GM19372 (cell line): ENCODE measurements at regions not wholly inside any gene's neighbourhood (a gene's known extent, or its start where the extent isn't known, plus 50 kb on each side); places are given as distances from the start of the nearest gene placed in this dataset.

Experiments used
- ATAC-seq: cut with Tn5 transposase; IDR thresholded peaks from one replicate; pipeline ENCODE4 v1.9.1; 2021; ENCODE audit warnings: mild to moderate bottlenecking, low read depth, moderate library complexity; ENCODE audit not compliant: unreplicated experiment

DNA sequence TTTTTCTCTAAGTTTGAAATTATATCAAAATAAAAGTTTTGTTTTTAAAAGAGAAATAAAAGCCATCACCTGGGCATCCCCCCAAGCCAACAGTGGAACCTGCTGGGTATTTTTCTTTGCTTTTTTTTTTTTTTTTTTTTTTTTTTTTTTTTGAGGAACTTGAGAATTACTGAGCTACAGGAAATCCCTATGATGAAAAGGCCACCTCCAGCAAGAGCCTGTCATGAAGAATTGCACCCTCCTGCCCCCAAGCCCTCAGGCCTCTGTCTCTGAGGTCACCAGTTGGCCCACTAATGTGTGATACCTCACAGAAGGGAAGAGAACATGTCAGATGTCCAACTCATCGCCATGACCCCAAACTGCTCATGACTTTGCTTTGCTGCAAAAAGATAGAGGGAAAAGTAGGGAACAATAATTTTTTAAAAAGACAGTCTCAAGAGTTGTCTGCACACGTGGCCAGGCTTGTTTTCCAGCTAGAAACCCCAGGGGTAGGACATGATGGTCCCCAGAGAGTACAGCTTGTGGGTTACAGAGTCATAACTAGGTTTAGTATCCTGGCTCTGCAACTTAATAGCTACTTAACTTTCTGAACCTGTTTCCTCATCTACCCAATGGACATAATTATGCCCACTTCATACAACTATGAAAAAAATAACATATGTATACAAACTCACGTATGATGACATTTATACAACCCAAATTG, 124.3 kb upstream of the EGLN3 start:
- no peak for ATAC-seq

DNA sequence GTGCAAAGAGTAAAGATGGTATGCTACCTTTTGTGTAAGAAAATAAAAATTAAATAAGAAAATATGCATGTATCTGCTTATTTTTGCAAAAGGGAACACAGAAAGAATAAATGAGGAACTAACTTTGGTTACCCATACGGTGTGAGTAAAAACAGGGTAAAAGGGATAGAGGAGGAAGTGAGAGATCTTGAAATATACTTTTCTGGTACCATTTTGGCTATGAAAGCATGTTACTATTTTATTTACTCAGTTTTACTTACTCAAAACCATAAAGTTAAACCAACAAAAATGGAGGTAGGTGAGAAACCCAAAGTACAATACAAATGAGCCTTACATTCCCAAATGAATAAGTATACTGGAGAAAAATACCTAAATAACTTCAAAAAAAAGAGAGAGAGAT, 122.0 kb upstream of the EGLN3 start:
- no peak for ATAC-seq

DNA sequence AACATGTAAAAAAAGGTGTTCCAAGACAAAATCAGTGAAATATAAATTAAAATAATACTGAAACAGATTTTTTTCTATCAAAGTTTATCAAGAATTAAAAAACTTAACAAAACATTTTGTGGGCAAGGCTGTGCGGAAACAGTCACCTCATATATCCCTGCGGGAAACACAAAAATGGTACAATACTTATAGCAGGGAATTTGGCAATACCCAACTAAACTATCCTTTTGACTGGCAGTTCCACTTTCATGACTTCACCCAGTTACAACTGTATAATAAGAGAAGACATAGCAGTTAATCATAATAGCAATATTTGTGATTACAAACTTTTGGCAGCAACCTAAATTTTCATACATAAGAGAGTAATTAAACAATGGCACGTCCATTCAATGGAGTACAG, 121.5 kb upstream of the EGLN3 start:
- no peak for ATAC-seq

DNA sequence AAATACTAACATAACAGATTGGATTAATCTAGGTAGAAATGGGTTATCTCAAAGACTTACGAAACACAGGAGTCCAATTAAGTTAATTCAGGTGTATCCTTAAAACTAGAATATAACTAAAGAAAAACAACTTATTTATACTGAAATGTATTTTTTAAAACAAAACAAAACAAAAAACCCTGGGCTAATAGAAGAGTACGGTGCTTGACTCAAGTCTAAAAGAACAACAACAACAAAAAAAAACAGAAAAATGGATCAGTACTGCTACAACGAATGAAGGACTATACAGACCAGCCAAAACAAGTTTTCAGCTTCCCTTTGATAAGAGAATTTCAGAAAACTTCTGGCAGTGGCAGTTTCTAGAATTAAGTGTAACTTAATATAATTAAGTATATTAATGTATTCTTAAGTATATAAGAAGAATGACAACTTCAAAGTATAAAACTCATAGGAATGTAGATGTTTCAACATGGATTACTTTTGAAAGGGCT, 120.1 kb upstream of the EGLN3 start:
- ATAC-seq: no peak

DNA sequence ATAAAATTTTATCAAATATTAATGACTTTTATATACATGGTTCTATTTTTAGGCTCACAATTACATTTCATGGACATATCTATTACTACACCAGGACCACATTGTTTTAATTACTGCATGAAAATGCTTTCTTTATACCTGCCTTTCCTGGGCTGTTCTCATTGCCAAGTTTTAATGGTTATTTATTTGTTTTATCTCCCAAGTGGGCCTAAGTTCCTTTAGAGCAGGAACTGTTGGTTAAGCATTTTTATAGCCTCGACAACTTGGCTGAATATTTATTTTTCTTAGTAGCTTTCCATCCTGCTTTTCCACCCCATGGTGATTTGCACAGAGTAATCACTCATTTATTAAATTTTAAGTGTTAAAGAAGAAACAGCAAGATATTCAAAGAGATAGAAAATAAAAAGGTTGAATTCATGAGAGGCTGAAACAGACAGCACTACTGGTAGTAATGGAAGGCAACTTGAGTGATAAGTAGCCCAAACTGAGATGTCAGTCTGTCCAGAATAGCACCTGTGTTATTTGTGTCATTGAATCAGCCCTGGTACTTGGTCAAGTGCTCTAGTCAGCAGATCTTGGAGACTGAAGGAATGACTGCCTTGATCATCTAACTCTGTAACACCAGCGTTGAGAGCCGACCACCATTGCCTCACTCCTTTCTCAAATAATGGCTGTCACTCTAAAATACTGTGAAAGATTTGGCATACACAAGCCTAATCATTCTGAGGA, 119.1 kb upstream of the EGLN3 start:
- no peak for ATAC-seq

DNA sequence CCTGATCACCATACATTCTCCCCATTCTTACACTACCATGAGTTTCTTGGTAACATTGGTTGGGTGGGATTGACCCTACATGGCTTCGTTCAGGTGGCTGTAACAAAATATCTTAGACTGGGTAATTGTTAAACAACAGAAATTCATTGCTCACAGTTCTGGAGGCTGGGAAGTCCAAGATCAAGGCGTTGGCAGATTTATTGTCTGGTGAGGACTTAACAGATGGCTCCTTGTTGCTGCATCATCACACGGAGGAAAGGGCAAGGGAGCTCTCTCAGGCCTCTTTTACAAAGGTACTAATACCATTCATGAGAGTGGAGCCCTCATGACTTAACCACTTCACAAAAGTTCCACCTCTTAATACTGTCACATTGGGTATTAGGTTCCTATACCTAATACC, 116.7 kb upstream of the EGLN3 start:
- no peak for ATAC-seq

DNA sequence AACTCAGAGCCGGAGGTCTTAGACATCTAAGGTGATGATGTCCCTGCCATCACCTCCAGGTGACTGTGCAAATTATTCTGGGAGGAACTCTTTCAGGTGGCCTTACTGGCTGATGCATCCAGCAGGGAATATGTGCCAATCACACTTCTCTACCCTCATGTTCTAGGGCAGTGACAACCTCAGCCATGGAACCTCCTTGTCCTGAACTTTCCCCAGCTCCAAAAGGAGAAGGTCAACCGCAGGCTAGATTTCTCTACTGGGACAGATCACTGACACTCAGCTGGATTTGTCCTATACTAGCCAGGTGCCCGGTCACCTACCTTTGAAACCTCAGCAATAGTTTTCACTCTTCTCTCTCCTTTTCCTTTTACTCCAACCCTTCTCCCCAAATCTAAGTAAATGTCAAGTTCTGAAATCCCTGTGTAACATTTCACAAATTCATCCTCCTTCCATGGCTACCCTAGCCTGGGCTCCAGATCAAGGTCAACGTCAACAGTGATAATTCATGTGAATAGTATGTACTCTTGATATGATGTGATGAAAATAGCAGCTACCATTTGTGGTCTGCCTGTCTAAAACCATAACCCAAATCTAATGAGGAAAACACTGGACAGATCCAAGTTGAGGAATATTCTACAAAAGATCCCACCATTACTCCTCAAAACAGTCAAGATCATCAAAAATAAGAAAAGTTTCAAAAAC, 115.0 kb upstream of the EGLN3 start:
- ATAC-seq: no peak

DNA sequence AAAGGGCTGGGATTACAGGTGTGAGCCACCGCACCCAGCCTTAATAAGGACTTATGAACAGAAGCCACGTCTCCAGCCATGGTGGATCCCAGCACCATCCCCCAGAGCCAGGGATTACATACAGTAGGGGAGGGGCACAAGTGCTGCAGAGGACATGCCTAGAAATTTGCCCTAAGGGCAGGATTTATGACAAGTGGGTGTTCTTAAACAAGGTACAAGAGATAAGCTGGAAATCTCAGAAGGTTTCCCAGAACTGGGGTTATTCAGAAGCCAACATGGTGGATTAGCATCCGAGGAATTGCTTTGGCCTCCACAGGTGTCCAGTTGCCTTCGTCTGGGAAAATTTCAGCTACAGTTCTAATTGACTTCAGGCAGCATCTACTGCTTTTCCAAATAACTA, 114.4 kb upstream of the EGLN3 start:
- ATAC-seq: no peak

DNA sequence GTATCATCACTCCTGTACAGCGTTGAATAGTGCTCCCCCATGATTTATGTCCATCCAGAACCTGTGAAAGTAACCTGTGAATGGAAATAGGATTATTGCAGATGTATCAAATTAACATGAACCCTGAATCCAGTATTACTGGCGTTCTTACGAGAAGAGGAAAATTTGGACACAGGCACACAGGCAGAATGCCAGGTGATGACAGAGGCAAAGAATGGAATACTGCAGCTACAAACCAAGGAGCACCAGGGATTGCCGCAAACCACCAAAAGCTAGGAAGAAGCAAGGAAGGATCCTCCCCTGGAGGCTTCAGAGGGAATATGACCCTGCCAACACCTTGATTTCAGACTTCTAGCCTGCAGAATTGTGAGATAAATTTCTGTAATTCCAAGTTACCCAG, 113.5 kb upstream of the EGLN3 start:
- ATAC-seq: no peak

DNA sequence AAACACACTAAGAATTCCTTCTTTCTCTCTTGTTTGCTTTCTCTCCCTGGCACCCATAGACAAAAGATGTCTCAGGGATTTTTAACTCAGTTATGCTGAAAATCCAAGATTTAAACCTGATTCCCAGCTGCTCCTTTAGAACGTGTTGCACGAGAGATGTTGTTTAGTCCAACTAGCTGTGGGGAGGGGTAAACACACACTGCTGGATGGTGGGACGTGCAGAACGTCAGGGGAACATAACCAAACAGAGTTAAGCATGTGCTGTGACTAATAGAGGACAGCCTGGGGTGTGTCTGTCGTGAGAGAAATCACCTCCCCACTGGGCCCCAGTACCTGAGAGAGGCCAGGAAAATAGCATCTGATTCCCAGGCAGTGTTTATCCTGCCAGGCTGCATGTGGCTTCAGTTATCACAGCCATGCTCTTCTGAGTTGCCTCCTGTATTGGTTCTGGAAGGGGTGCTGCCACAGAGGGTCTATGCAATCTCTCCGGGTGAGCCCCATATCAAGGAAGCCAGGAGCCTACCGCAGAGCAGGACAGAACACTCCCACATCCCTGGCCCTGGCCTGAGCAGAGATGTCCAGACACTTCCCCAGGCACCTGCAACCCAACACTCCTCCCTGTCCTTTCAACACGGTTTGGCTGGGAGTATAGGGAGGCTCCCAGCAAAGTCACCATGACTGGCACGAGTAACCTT, 112.7 kb upstream of the EGLN3 start:
- no peak for ATAC-seq

DNA sequence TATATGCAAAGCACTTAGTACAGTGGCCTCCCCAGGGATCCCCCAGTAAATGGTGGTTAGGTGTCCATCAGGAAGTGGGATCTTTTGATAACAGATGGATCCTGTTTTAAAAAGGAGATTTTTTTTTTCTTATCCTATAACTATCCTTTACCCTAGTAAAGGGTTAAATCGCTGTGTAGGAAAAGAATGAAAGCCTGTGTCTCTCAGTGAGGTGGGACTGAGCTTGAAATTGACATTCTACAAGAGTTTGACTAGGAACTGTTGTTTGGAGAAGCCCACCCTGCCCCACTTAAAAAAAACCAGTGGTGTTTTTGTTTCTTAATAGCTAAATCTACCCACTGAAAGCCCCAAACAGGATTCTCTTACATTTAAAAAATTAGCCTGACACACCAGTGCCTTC, 112.2 kb upstream of the EGLN3 start:
- ATAC-seq: no peak

DNA sequence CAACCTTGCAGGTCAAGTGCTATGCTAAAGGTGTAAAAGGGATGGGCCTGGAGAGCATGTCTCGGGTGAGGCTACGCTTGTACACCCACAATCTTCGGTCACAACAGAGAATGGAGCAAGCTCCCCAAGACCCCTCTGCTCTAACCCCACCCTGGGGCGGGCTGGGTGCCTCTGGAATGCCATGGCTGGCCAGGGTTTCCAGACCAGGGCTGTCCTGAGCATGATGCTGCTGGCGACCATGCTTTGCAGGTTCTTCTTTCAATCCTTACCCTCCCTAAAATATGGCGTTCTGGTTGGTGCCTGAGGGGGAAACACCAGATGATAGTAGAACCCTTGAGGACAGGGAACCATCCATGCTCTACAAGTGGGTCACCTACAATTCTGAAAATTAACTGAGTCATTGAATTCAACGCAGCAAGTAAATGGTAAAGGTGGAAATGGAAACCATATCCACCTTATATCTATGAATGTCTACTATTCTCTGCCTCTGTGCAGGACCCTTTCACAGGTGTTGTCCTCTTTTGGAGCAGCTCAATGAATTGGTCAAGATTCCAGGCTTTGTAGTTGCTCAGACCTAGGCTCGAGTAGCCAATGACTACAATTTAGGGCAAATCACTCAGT, 111.6 kb upstream of the EGLN3 start:
- ATAC-seq: no peak

DNA sequence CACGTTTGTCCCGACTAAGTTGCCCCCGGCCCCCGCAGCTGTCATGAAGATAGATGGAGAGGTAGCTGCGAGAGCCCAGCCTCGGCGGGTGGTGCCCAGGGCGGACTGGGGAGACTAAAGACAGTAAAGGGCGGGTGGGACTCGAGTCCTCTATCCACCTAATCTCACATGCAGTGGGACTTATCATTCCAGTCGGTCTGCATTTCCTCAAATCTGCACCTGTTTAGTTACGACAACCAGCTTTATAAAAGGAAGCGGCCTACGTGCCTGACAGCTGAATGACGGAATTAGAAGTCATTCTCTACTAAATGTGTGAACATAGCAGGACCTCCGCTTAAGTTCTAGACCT, 109.8 kb upstream of the EGLN3 start:
- ATAC-seq: peak; percentile 28

DNA sequence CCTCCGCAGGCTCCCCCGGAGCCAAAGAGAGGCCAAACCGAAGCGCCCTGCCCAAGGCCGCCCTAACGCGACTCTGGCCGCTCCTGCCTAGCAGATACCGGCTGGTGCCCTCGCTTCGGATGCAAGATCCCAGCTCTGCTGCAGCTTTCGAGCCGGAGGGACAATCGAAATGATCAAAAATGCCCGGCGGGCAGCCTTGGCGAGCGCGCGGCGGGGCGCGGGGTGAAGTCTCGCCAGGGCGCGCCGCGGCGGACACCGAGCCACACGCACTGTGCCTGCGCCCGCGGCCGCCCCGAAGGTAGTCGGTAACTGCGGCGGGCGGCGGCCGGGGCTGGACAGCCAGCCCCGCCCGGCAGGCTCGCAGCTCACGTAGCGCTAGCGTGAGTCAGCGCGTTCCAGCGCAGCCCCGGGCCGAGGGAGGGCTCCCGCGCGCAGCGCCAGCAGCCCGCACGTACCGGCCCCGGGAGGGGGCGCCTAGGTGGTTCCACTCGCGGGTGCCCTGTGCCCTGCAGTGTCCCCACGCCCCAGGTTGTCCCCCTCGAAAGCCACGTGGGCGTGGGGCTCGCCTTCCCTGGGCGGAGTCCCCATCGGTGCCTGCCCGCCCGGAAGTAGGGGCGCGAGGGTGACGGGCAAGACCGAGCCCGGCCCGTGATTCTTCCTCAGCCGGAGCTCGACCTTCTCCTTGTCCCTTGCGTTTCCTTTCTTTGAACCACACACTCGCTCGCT, 109.2 kb upstream of the EGLN3 start:
- ATAC-seq: peak; percentile 82

DNA sequence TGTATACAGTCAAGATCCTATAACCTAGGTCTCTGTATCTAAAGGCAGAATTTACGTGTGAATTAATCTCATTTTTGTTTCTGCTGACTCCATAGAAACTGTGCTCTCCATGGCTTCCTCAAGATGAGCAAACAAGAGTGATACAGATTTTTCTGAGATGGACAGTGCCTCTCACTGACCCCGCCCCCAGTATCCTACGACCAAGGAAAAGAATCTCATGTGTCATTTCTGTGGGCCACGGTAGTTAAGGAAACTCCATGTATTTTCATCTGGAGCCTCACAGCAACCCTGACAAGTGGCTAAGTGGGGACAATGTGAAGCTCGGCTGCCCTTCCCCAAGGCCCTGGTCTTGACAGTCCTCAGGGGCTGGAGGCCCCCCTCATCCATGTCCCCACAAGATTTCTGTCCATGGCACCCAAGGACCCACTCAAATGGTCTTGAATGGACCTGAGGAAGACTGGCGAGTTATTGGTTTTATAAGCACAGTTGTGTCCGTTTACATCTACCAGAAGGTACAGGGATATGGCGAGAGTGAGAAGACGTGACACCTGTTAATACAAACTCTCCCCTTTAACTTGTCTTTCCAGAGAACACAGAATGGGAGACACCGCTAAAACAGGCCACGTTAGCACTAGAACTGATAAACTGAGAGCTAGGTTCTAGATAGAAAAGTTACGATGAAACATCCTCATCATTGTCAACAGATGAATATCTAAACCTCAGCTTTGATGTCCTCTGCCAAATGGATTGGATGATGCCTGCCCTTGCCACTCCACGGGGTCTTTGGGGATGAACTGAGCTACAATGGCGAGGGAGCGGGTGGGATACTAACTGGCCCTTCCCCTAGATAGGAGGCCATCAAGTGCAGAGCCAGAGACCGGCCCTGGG, 108.4 kb upstream of the EGLN3 start:
- no peak for ATAC-seq

DNA sequence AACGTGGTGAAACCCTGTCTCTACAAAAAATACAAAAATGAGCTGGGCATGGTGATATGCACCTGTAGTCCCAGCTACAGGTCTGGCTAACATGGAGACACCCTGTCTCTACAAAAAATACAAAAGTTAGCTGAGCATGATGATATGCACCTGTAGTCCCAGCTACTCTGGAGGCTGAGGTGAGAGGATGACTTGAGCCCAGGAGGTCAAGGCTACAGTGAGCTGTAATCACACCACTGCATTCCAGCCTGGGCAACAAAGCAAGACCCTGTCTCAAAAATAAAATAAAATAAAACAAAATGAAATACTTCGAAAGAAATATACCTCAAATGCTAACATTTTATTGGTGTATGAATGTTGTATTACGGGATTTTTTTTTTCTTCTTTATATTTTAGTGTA, 107.6 kb upstream of the EGLN3 start:
- no peak for ATAC-seq

DNA sequence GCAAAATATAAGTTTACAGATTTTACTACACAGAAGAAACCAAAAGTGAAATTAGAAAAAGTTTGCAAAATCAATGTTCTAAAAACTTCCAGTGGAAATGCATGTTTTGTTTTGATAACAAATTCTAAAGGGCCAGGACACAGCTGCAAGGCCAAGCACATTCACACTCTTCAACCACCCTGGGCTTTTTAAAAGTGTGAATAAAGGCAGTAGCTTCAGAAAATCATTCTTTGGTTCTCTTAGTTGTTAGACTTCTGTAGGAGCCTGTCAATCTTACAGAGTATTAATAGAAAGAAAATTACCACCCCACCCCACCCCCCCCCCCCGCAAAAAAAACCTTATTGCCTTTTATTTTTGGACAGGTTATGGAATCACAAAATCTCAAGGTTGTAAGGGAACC, 105.2 kb upstream of the EGLN3 start:
- ATAC-seq: no peak

DNA sequence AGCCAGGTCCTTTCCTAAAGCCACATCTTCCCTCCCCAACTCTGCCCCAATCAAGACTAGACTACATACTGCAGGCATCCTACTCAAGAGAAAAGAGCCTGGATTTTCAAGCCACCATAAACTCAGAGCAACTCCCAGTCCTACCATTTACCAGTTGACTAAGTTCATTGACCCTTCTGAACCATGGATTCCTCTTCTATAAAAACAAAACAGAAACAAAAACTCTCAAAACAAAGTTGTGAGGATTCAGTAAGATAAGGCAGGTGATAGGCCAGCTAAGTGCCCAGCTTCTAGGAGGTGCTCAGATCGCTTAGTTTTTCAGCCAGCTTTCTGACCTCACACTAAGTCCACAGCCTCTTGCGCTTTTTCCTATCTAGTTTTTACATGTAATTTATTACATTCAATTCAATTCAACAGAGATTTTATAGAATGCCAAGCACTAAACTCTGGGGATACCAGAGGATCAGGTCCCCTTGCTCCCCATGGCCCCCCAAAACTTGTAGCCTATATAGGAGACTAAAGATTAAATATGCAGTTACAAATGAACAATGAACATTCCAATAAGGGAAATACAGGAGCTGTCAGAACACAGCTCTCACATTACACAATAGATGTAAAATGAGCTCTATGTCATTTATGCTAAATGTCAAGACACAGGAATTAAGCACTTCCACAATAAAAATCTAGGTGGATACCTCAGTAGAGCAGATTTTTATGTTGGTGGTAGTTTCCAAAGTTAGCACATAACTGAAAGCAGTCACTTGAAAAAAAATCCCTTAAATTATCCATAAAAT, 104.5 kb upstream of the EGLN3 start:
- no peak for ATAC-seq
